ENCODE measurements at regions not wholly inside any gene's neighbourhood (a gene's known extent, or its start where the extent isn't known, plus 50 kb on each side); places are given as distances from the start of the nearest gene placed in this dataset.

GRCh38 chr6:156688620-156688971 is 88.6 kb upstream of the ARID1B start:
- TF ChIP-seq CTCF (IDR thresholded peaks at IDR 0.05) (no peak), POLR2A (IDR thresholded peaks at IDR 0.05) (no peak)
